K562 (cell line): ENCODE measurements at regions not wholly inside any gene's neighbourhood (a gene's known extent, or its start where the extent isn't known, plus 50 kb on each side); places are given as distances from the start of the nearest gene placed in this dataset.

Experiments
- DMBX1 ChIP-seq: fragments of 250-450 bp; sonication (Bioruptor Pico); IDR thresholded peaks from 2 replicates; pipeline ENCODE4 v1.8.0; 2022; ENCODE audit warnings: inconsistent platforms, mild to moderate bottlenecking, moderate library complexity, borderline replicate concordance
- MAFK ChIP-seq: IDR thresholded peaks from 2 replicates; pipeline ENCODE4 v1.6.1; 2011; ENCODE audit warnings: low read length, improper control_type of control experiment
- ZKSCAN1 ChIP-seq: fragments of 150-350 bp; IDR thresholded peaks from 2 replicates; pipeline ENCODE4 v1.6.1; 2016; ENCODE audit warnings: low read depth, low read length

- TF ChIP-seq MAFK: no peak
- no peak for TF ChIP-seq DMBX1 (CRISPR knock-in tag)
- no peak for TF ChIP-seq ZKSCAN1
Observed at GRCh38 chr6:27694547-27694874, 217.7 kb downstream of the OR2B2 start.
